Liver (tissue), 8 donors: ENCODE measurements at regions not wholly inside any gene's neighbourhood (a gene's known extent, or its start where the extent isn't known, plus 50 kb on each side); places are given as distances from the start of the nearest gene placed in this dataset.

ENCODE experiments used
- DNase-seq: peaks from one replicate; pipeline ENCODE4 v3.0.0-alpha.2; 2017; ENCODE audit warnings: low spot score
- H3K27ac ChIP-seq, 2 donors: one replicate each; pipeline ENCODE4 v1.7.0; 2013; ENCODE audit warnings: inconsistent platforms in 2 of 2, low read length in 2 of 2, control low read depth in 1 of 2, low read depth in 1 of 2, mild to moderate bottlenecking in 1 of 2
- H3K27me3 ChIP-seq, 4 donors: one replicate each; pipeline versions ENCODE4 v1.6.1 to v1.7.0; 2013; ENCODE audit warnings: low read length in 3 of 4, inconsistent platforms in 1 of 4, mild to moderate bottlenecking in 1 of 4, moderate library complexity in 1 of 4; ENCODE audit not compliant: control insufficient read depth in 4 of 4, insufficient read depth in 4 of 4
- H3K36me3 ChIP-seq, 4 donors: one replicate each; pipeline versions ENCODE4 v1.6.1 to v1.7.0; 2013; ENCODE audit warnings: low read length in 3 of 4, mild to moderate bottlenecking in 3 of 4, low read depth in 1 of 4, moderate library complexity in 1 of 4; ENCODE audit not compliant: control insufficient read depth in 4 of 4, insufficient read depth in 3 of 4
- H3K4me1 ChIP-seq, 4 donors: one replicate each; pipeline versions ENCODE4 v1.6.1 to v1.7.0; 2013; ENCODE audit warnings: low read length in 3 of 4, mild to moderate bottlenecking in 3 of 4, moderate library complexity in 1 of 4; ENCODE audit not compliant: control insufficient read depth in 4 of 4, insufficient read depth in 4 of 4
- H3K4me3 ChIP-seq, 3 donors: one replicate each; pipeline versions ENCODE4 v1.6.1 to v1.7.0; 2013; ENCODE audit warnings: low read length in 3 of 3, control low read depth in 1 of 3, low read depth in 1 of 3, mild to moderate bottlenecking in 1 of 3
- H3K9ac ChIP-seq, 2 donors: one replicate each; pipeline ENCODE4 v1.7.0; 2013; ENCODE audit warnings: low read length in 2 of 2, mild to moderate bottlenecking in 2 of 2, moderate library complexity in 2 of 2, control low read depth in 1 of 2, low read depth in 1 of 2
- H3K9me3 ChIP-seq, 4 donors: one replicate each; pipeline versions ENCODE4 v1.6.1 to v1.7.0; 2013; ENCODE audit warnings: low read length in 3 of 4; ENCODE audit not compliant: control insufficient read depth in 4 of 4
- CTCF ChIP-seq: fragments of 150-350 bp; IDR thresholded peaks from 2 replicates; pipeline ENCODE4 v1.5.1; 2017; ENCODE audit warnings: improper control_type of control experiment, low read depth, low read length; ENCODE audit not compliant: missing input control
- EGR1 ChIP-seq, 2 donors: IDR thresholded peaks; 2 replicates each; pipeline ENCODE4 v1.6.1; 2016 to 2018; ENCODE audit warnings: antibody characterized with exemption in 2 of 2, low read depth in 2 of 2
- FOXA1 ChIP-seq: IDR thresholded peaks from 2 replicates; pipeline ENCODE4 v1.6.1; 2016; ENCODE audit warnings: antibody characterized with exemption
- FOXA2 ChIP-seq: IDR thresholded peaks from 2 replicates; pipeline ENCODE4 v1.6.1; 2016; ENCODE audit warnings: antibody characterized with exemption
- GABPA ChIP-seq, 2 donors: IDR thresholded peaks in 1 of 2; conservative IDR thresholded peaks in 1 of 2; 2 replicates each; pipeline ENCODE4 v1.6.1; 2016; ENCODE audit warnings: antibody characterized with exemption in 2 of 2, mild to moderate bottlenecking in 1 of 2, moderate library complexity in 1 of 2
- HNF4A ChIP-seq, 2 donors: conservative IDR thresholded peaks; 2 replicates each; pipeline ENCODE4 v1.6.1; 2016; ENCODE audit warnings: antibody characterized with exemption in 2 of 2, mild to moderate bottlenecking in 2 of 2
- HNF4G ChIP-seq: IDR thresholded peaks from 2 replicates; pipeline ENCODE4 v1.6.1; 2016; ENCODE audit warnings: antibody characterized with exemption
- JUND ChIP-seq, 2 donors: IDR thresholded peaks; 2 replicates each; pipeline ENCODE4 v1.6.1; 2016; ENCODE audit warnings: antibody characterized with exemption in 2 of 2
- MAX ChIP-seq: IDR thresholded peaks from 2 replicates; pipeline ENCODE4 v1.6.1; 2016; ENCODE audit warnings: antibody characterized with exemption
- NR2F2 ChIP-seq: IDR thresholded peaks from 2 replicates; pipeline ENCODE4 v1.6.1; 2016; ENCODE audit warnings: antibody characterized with exemption
- REST ChIP-seq: IDR thresholded peaks from 2 replicates; pipeline ENCODE4 v1.6.1; 2016; ENCODE audit warnings: antibody characterized with exemption, mild to moderate bottlenecking
- RXRA ChIP-seq, 2 donors: IDR thresholded peaks; 2 replicates each; pipeline ENCODE4 v1.6.1; 2017 to 2018; ENCODE audit warnings: antibody characterized with exemption in 2 of 2, mild to moderate bottlenecking in 1 of 2
- SP1 ChIP-seq: IDR thresholded peaks from 2 replicates; pipeline ENCODE4 v1.6.1; 2018; ENCODE audit warnings: antibody characterized with exemption, mild to moderate bottlenecking
- TAF1 ChIP-seq: conservative IDR thresholded peaks from 2 replicates; pipeline ENCODE4 v1.6.1; 2016; ENCODE audit warnings: antibody characterized with exemption, mild to moderate bottlenecking
- YY1 ChIP-seq: IDR thresholded peaks from 2 replicates; pipeline ENCODE4 v1.6.1; 2016; ENCODE audit warnings: antibody characterized with exemption, mild to moderate bottlenecking
- ZBTB33 ChIP-seq: IDR thresholded peaks from 2 replicates; pipeline ENCODE4 v1.6.1; 2016; ENCODE audit warnings: antibody characterized with exemption
- WGBS: extraction: QIAGEN DNeasy Blood & Tissue Kit; methylation state at CpG from one replicate; pipeline ENCODE4 v1.1.7; 2013; 5-methylcytosine and 5-hydroxymethylcytosine counted together
- TF ChIP-seq, protein P1 (sequence below): IDR thresholded peaks from 2 replicates; pipeline ENCODE4 v1.6.1; 2016; ENCODE audit warnings: antibody characterized with exemption
- donor health status: healthy.
- donor health status: healthy.
- donor health status: healthy.
- donor health status: healthy.
- donor health status: healthy.

GRCh38 chr6:44530209-44530909, 142.9 kb downstream of the CDC5L start:
- H3K9me3 ChIP-seq, result no peaks in the 10 kb centered on the region
- H3K27ac ChIP-seq, result no peak overlapping the region
- H3K4me3 ChIP-seq, result no peak overlapping the region
- TF ChIP-seq YY1 (no peak), NR2F2 (no peak), TAF1 (no peak), RXRA (IDR thresholded peaks at IDR 0.05) (no peak), HNF4A (conservative IDR thresholded peaks at IDR 0.05) (no peak), FOXA2 (no peak), HNF4G (no peak), ZBTB33 (no peak), JUND (IDR thresholded peaks at IDR 0.05) (no peak), EGR1 (IDR thresholded peaks at IDR 0.05; ENCODE audit: low read depth in 2 of 2) (no peak), FOXA1 (no peak), MAX (no peak), CTCF (no peak), REST (no peak)
- TF ChIP-seq, protein P1, sequence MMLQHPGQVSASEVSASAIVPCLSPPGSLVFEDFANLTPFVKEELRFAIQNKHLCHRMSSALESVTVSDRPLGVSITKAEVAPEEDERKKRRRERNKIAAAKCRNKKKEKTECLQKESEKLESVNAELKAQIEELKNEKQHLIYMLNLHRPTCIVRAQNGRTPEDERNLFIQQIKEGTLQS, result no peak
- no peaks in the 10 kb centered on the region for H3K36me3 ChIP-seq
- WGBS, result 87% methylated on average over 8 of the region's 8 CpGs
- no peak for DNase-seq
- no peaks in the 10 kb centered on the region for H3K4me1 ChIP-seq
- no peaks in the 10 kb centered on the region for H3K27me3 ChIP-seq
- no peak overlapping the region for H3K9ac ChIP-seq

- no peak overlapping the region for H3K4me3 ChIP-seq
- WGBS, result 92% methylated on average over 3 of the region's 3 CpGs
- H3K27ac ChIP-seq, result no peak overlapping the region
- DNase-seq, result no peak
- H3K9ac ChIP-seq, result no peak overlapping the region
- no peaks in the 10 kb centered on the region for H3K4me1 ChIP-seq
- H3K27me3 ChIP-seq, result no peaks in the 10 kb centered on the region
- no peaks in the 10 kb centered on the region for H3K36me3 ChIP-seq
- no peak for TF ChIP-seq SP1
- no peak for TF ChIP-seq RXRA (IDR thresholded peaks at IDR 0.05)
- TF ChIP-seq TAF1, result no peak
- TF ChIP-seq ZBTB33, result no peak
- no peak for TF ChIP-seq CTCF
- no peak for TF ChIP-seq NR2F2
- TF ChIP-seq, protein P1, result no peak
- TF ChIP-seq MAX, result no peak
- no peak for TF ChIP-seq HNF4G
- TF ChIP-seq EGR1 (IDR thresholded peaks at IDR 0.05; ENCODE audit: low read depth in 2 of 2), result no peak
- TF ChIP-seq GABPA (IDR thresholded peaks at IDR 0.05 in 1 of 2, conservative IDR thresholded peaks at IDR 0.05 in 1 of 2), result no peak
- no peak for TF ChIP-seq FOXA2
- no peak for TF ChIP-seq JUND (IDR thresholded peaks at IDR 0.05)
- H3K9me3 ChIP-seq, result no peaks in the 10 kb centered on the region
Observed at GRCh38 chr6:44530910-44531234, 143.4 kb downstream of the CDC5L start.
